PC-3 (cell line): ENCODE measurements at regions not wholly inside any gene's neighbourhood (a gene's known extent, or its start where the extent isn't known, plus 50 kb on each side); places are given as distances from the start of the nearest gene placed in this dataset.

Source experiments
- ATAC-seq: fragments of 200-7000 bp; cut with Tn5 transposase; 2 replicates; pipeline ENCODE4 v1.9.1; 2020; ENCODE audit warnings: mild to moderate bottlenecking, moderate library complexity
- BruUV-seq: library from RNA; stranded (reverse); fragments of 400-500 nt; replicated peaks from 2 replicates; lab custom pipeline; 2021; lab: Mats Ljungman, UMichigan
- CTCF ChIA-PET: fragments of 300-600 bp; sonication (Branson Sonifier 250); formaldehyde crosslinking; loops from one replicate; lab custom pipeline; 2022; ENCODE audit warnings: antibody characterized with exemption; lab: Charles Lee
- POLR2A ChIA-PET: fragments of 300-600 bp; sonication (Branson Sonifier 250); formaldehyde crosslinking; loops from one replicate; lab custom pipeline; 2022; ENCODE audit warnings: antibody characterized with exemption; ENCODE audit not compliant: unreplicated experiment; lab: Charles Lee
- DNase-seq: peaks from one replicate; pipeline ENCODE4 v3.0.0-alpha.2; 2015
- H2AFZ ChIP-seq: fragments of 300-600 bp; sonication (generic); 2 replicates; pipeline ENCODE4 v1.6.0; 2016; ENCODE audit warnings: antibody characterized with exemption, low read length
- H3F3A ChIP-seq: fragments of 300-600 bp; sonication (generic); one replicate; pipeline ENCODE4 v1.6.0; 2017; ENCODE audit warnings: antibody characterized with exemption, low read length, control low read depth, mild to moderate bottlenecking; ENCODE audit not compliant: unreplicated experiment
- H3K27ac ChIP-seq: fragments of 300-600 bp; sonication (generic); 2 replicates; pipeline ENCODE4 v1.5.1; 2016; ENCODE audit warnings: mild to moderate bottlenecking, low read length
- H3K27me3 ChIP-seq: fragments of 300-600 bp; sonication (generic); 2 replicates; pipeline ENCODE4 v1.6.1; 2016; ENCODE audit warnings: low read length, mixed read lengths
- H3K36me3 ChIP-seq: fragments of 300-600 bp; sonication (generic); 2 replicates; pipeline ENCODE4 v1.6.1; 2016; ENCODE audit warnings: low read depth, mixed run types, low read length, mixed read lengths
- H3K4me1 ChIP-seq: fragments of 300-600 bp; sonication (generic); 2 replicates; pipeline ENCODE4 v1.5.1; 2016; ENCODE audit warnings: low read length; ENCODE audit not compliant: insufficient read depth
- H3K4me2 ChIP-seq: fragments of 300-600 bp; sonication (generic); 2 replicates; pipeline ENCODE4 v1.6.0; 2016; ENCODE audit warnings: low read length
- H3K4me3 ChIP-seq: fragments of 300-600 bp; sonication (generic); 2 replicates; pipeline ENCODE4 v1.5.1; 2016; ENCODE audit warnings: mild to moderate bottlenecking, low read length, mixed read lengths
- H3K79me2 ChIP-seq: fragments of 300-600 bp; sonication (generic); 2 replicates; pipeline ENCODE4 v1.6.1; 2017; ENCODE audit warnings: low read length, mixed read lengths
- H3K9ac ChIP-seq: fragments of 300-600 bp; sonication (generic); 2 replicates; pipeline ENCODE4 v1.6.0; 2016; ENCODE audit warnings: mild to moderate bottlenecking, low read length
- H3K9me2 ChIP-seq: fragments of 300-600 bp; sonication (generic); replicated peaks from 2 replicates; pipeline ENCODE4 v1.6.1; 2016; ENCODE audit warnings: mixed run types, low read length, mixed read lengths
- H3K9me3 ChIP-seq: fragments of 300-600 bp; sonication (generic); 2 replicates; pipeline ENCODE4 v1.6.1; 2016; ENCODE audit warnings: low read length, mixed read lengths
- H4K20me1 ChIP-seq: fragments of 300-600 bp; sonication (generic); 2 replicates; pipeline ENCODE4 v1.6.1; 2016; ENCODE audit warnings: low read length, mixed read lengths
- EZH2 ChIP-seq: fragments of 300-600 bp; sonication (generic); IDR thresholded peaks from one replicate; pipeline ENCODE4 v1.6.1; 2017; ENCODE audit warnings: antibody characterized with exemption, mild to moderate bottlenecking, low read length; ENCODE audit not compliant: unreplicated experiment
- EZH2phosphoT487 ChIP-seq: fragments of 300-600 bp; sonication (generic); IDR thresholded peaks from 2 replicates; pipeline ENCODE4 v1.6.1; 2018; ENCODE audit warnings: mild to moderate bottlenecking, antibody characterized with exemption, low read length, borderline replicate concordance
- intact Hi-C: fragments of 100-400 bp; cut with micrococcal nuclease; formaldehyde crosslinking; loops from 2 replicates; pipeline ENCODE4 v1.9.0; 2023
- TF ChIP-seq, protein P1 (sequence below): fragments of 300-600 bp; sonication (generic); conservative IDR thresholded peaks from 2 replicates; pipeline ENCODE4 v1.5.1; 2017; ENCODE audit warnings: antibody characterized with exemption, low read depth, mild to moderate bottlenecking, low read length

DNA sequence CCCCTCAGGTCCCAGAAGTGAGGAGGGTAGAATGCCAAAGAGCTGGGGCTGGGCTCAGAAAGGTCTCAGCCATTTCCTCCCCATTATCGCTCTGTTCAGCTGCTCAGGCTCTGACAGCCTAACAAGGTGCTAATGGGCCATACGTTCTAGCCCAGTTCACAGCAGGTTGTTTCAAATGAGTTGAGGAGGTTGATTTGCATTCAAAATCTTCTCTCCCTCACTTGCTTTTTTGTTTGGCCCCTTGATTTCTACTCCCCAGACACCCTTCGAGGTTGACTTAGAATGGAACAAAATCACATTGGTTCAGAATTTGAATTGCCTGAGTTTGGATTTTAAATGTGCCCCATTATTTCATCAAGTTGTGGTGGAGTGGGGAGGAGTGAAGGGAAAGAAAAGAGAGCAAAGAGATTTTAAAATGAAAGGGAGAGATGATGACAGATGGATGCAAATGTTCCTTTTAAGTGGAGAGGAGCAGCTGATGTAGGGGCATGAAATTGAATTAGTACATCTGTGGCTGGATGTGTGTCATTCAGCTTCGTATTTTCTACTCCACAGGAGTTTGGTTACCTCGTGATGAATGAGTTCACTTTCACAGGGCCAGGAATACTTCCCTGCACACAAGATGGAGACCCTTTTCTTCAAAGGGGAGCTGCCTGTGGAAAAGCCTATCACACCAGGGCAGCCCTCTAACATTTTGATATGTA lies 425.8 kb upstream of the CAMK1G start:
- Histone ChIP-seq H3K4me1 (no peaks in the 10 kb centered on the region), H3K27ac (no peak overlapping the region), H3K27me3 (no peaks in the 10 kb centered on the region), H3K4me2 (no peak overlapping the region), H3K9ac (no peak overlapping the region), H3K9me3 (no peaks in the 10 kb centered on the region), H3K36me3 (no peaks in the 10 kb centered on the region), H3K4me3 (no peak overlapping the region), H4K20me1 (no peaks in the 10 kb centered on the region), H3K79me2 (no peaks in the 10 kb centered on the region), H3F3A (no peaks in the 10 kb centered on the region), H3K9me2 (no peaks in the 10 kb centered on the region), H2AFZ (no peak overlapping the region)
- TF ChIP-seq, protein P1, sequence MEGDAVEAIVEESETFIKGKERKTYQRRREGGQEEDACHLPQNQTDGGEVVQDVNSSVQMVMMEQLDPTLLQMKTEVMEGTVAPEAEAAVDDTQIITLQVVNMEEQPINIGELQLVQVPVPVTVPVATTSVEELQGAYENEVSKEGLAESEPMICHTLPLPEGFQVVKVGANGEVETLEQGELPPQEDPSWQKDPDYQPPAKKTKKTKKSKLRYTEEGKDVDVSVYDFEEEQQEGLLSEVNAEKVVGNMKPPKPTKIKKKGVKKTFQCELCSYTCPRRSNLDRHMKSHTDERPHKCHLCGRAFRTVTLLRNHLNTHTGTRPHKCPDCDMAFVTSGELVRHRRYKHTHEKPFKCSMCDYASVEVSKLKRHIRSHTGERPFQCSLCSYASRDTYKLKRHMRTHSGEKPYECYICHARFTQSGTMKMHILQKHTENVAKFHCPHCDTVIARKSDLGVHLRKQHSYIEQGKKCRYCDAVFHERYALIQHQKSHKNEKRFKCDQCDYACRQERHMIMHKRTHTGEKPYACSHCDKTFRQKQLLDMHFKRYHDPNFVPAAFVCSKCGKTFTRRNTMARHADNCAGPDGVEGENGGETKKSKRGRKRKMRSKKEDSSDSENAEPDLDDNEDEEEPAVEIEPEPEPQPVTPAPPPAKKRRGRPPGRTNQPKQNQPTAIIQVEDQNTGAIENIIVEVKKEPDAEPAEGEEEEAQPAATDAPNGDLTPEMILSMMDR = no peak
- TF ChIP-seq EZH2 = no peak
- TF ChIP-seq EZH2phosphoT487 = no peak
- ChIA-PET CTCF (no interaction called here), POLR2A (no interaction called here)
- intact Hi-C loops = no loop called here
- ATAC-seq (no peak), DNase-seq (no peak)
- BruUV-seq = no TSS peak

- Histone ChIP-seq H3K36me3 (no peaks in the 10 kb centered on the region), H3K27ac (no peak overlapping the region), H3K27me3 (no peaks in the 10 kb centered on the region), H3K79me2 (no peaks in the 10 kb centered on the region), H4K20me1 (no peaks in the 10 kb centered on the region), H2AFZ (no peak overlapping the region), H3K4me1 (no peaks in the 10 kb centered on the region), H3K9me3 (no peaks in the 10 kb centered on the region), H3K4me2 (no peak overlapping the region), H3K4me3 (no peak overlapping the region), H3F3A (no peaks in the 10 kb centered on the region), H3K9me2 (no peaks in the 10 kb centered on the region), H3K9ac (no peak overlapping the region)
- TF ChIP-seq EZH2 = no peak
- no peak for TF ChIP-seq EZH2phosphoT487
- TF ChIP-seq, protein P1 = no peak
- intact Hi-C loops = no loop called here
- no peak for ATAC-seq
- no TSS peak for BruUV-seq
- CTCF ChIA-PET = no interaction called here
- POLR2A ChIA-PET = no interaction called here
- DNase-seq = no peak
These were observed 424.7 kb upstream of the CAMK1G start for GRCh38 chr1:209158851-209159250.

GRCh38 chr1:209160230-209160629 lies 423.3 kb upstream of the CAMK1G start:
- no peaks in the 10 kb centered on the region for H3K27me3 ChIP-seq
- BruUV-seq = no TSS peak
- TF ChIP-seq EZH2phosphoT487 = no peak
- TF ChIP-seq, protein P1 = no peak
- TF ChIP-seq EZH2 = no peak
- no peaks in the 10 kb centered on the region for H4K20me1 ChIP-seq
- ChIA-PET CTCF (no interaction called here), POLR2A (no interaction called here)
- no peaks in the 10 kb centered on the region for H3K9me3 ChIP-seq
- no peak overlapping the region for H2AFZ ChIP-seq
- H3K9me2 ChIP-seq = no peaks in the 10 kb centered on the region
- H3K4me1 ChIP-seq = no peaks in the 10 kb centered on the region
- no peak overlapping the region for H3K4me3 ChIP-seq
- H3K36me3 ChIP-seq = no peaks in the 10 kb centered on the region
- ATAC-seq = no peak
- no peak overlapping the region for H3K27ac ChIP-seq
- no peaks in the 10 kb centered on the region for H3K79me2 ChIP-seq
- intact Hi-C loops = no loop called here
- no peak overlapping the region for H3K4me2 ChIP-seq
- no peak for DNase-seq
- H3F3A ChIP-seq = no peaks in the 10 kb centered on the region
- H3K9ac ChIP-seq = no peak overlapping the region
